HUES6 (cell line): ENCODE measurements at regions not wholly inside any gene's neighbourhood (a gene's known extent, or its start where the extent isn't known, plus 50 kb on each side); places are given as distances from the start of the nearest gene placed in this dataset.
"Not testable (repeated sequence)": the region's sequence is repeated elsewhere in the genome, so short reads cannot be mapped to it uniquely, and the experiment has no call there.

Experiments
- H3K27ac ChIP-seq: 2 replicates; pipeline ENCODE4 v1.7.0; 2013; ENCODE audit warnings: low read depth, mild to moderate bottlenecking, low read length, inconsistent platforms
- H3K27me3 ChIP-seq: 2 replicates; pipeline ENCODE4 v1.6.1; 2013; ENCODE audit warnings: low read length; ENCODE audit not compliant: control insufficient read depth, insufficient read depth
- H3K36me3 ChIP-seq: 2 replicates; pipeline ENCODE4 v1.6.1; 2013; ENCODE audit warnings: low read length; ENCODE audit not compliant: control insufficient read depth, insufficient read depth
- H3K4me1 ChIP-seq: 2 replicates; pipeline ENCODE4 v1.6.1; 2013; ENCODE audit warnings: low read length; ENCODE audit not compliant: control insufficient read depth, insufficient read depth
- H3K4me3 ChIP-seq: 2 replicates; pipeline ENCODE4 v1.5.1; 2013; ENCODE audit warnings: low read depth, low read length
- H3K9ac ChIP-seq: one replicate; pipeline ENCODE4 v1.6.1; 2013; ENCODE audit warnings: mild to moderate bottlenecking, low read length
- H3K9me3 ChIP-seq: 2 replicates; pipeline ENCODE4 v1.6.1; 2013; ENCODE audit warnings: low read depth, low read length; ENCODE audit not compliant: control insufficient read depth, insufficient read depth

DNA sequence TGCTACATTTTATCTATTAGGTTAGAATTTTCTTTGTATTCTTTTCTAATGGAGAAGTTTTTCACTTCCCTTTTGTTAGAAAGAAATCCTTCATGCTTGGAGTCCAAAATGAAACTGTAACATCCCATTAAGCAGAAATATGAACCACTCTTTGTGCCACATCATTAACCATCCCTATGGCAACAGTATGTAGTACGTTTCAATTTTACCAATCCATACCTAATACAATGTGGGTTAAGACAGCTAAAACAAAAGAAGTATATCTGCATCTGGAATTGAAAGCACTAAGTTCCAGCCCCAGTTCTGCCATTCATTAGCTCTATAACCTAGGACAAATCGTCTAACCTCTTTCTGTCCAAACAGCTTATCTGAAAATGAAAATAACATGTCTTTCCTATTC is 409.2 kb upstream of the SPHKAP start:
- H3K4me1 ChIP-seq: no peaks in the 10 kb centered on the region
- no peaks in the 10 kb centered on the region for H3K36me3 ChIP-seq
- no peak overlapping the region for H3K4me3 ChIP-seq
- no peaks in the 10 kb centered on the region for H3K9me3 ChIP-seq
- H3K27me3 ChIP-seq: no peaks in the 10 kb centered on the region
- H3K27ac ChIP-seq: no peak overlapping the region
- no peak overlapping the region for H3K9ac ChIP-seq

DNA sequence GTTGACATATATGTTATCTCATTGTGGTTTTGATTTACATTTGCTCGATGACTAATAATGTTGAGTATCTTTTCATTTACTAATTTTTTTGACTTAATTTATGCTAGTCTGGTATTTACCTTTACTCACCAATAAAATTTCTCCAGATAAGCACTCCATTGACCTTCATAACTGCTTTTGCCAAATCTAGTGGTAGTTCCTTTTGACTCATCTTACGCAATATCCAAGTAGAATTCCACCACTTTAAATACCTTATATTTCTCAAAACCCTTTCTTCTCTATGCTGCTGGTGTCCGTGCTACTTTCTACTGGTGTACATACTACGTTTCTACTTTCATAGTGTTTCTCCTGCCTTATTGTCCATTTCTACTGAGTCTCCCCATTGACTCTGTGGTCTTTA is 407.6 kb upstream of the SPHKAP start:
- no peak overlapping the region for H3K4me3 ChIP-seq

DNA sequence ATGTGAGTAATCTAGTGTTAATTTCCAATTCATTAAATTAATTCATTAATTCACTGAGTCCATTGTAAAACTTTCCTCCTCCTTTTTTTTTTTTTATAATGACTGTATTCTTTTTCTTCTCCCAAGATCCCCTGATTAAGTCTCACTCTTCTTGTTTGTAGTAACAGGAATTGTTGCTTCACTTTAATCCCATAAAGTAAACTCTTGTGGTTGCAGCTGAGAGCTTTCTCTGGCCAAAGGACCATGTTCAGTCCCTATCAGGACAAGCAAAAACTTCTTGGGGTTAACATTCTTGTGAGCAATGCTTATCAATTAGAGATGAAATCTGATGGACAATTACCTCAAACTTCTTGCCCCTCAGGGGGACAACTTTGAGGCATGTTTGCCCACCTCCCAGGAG is 400.2 kb upstream of the SPHKAP start:
- Histone ChIP-seq H3K27me3 (no peaks in the 10 kb centered on the region), H3K36me3 (no peaks in the 10 kb centered on the region), H3K9ac (no peak overlapping the region), H3K4me3 (no peak overlapping the region), H3K4me1 (no peaks in the 10 kb centered on the region), H3K9me3 (no peaks in the 10 kb centered on the region), H3K27ac (no peak overlapping the region)

More for the DNA sequence above, 407.6 kb upstream of the SPHKAP start:
- Histone ChIP-seq H3K27me3 (no peaks in the 10 kb centered on the region), H3K4me1 (no peaks in the 10 kb centered on the region), H3K9me3 (no peaks in the 10 kb centered on the region), H3K27ac (no peak overlapping the region), H3K36me3 (no peaks in the 10 kb centered on the region), H3K9ac (no peak overlapping the region)

GRCh38 chr2:228575897-228576296 is 394.4 kb upstream of the SPHKAP start:
- H3K27ac ChIP-seq: no peak overlapping the region
- no peak overlapping the region for H3K4me3 ChIP-seq
- H3K36me3 ChIP-seq: no peaks in the 10 kb centered on the region
- no peaks in the 10 kb centered on the region for H3K9me3 ChIP-seq
- no peaks in the 10 kb centered on the region for H3K4me1 ChIP-seq
- no peaks in the 10 kb centered on the region for H3K27me3 ChIP-seq
- no peak overlapping the region for H3K9ac ChIP-seq

DNA sequence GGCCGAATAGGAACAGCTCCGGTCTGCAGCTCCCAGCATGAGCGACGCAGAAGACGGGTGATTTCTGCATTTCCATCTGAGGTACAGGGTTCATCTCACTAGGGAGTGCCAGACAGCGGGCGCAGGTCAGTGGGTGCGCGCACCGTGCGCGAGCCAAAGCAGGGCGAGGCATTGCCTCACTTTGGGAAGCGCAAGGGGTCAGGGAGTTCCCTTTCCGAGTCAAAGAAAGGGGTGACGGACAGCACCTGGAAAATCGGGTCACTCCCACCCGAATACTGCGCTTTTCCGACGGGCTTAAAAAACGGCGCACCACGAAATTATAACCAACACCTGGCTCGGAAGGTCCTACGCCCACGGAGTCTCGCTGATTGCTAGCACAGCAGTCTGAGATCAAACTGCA is 386.8 kb upstream of the SPHKAP start:
- H3K36me3 ChIP-seq, H3K9me3 ChIP-seq, H3K27me3 ChIP-seq, H3K4me1 ChIP-seq, H3K27ac ChIP-seq, H3K4me3 ChIP-seq, H3K9ac ChIP-seq: not testable (repeated sequence)

GRCh38 chr2:228561816-228562215 is 380.3 kb upstream of the SPHKAP start:
- Histone ChIP-seq H3K36me3 (no peaks in the 10 kb centered on the region), H3K27ac (no peak overlapping the region), H3K9me3 (no peaks in the 10 kb centered on the region), H3K4me3 (no peak overlapping the region), H3K27me3 (no peaks in the 10 kb centered on the region), H3K9ac (no peak overlapping the region), H3K4me1 (no peaks in the 10 kb centered on the region)

- Histone ChIP-seq H3K27ac (no peak overlapping the region), H3K4me1 (no peaks in the 10 kb centered on the region), H3K27me3 (no peaks in the 10 kb centered on the region), H3K9me3 (no peaks in the 10 kb centered on the region), H3K36me3 (no peaks in the 10 kb centered on the region), H3K4me3 (no peak overlapping the region), H3K9ac (no peak overlapping the region)
Observed at GRCh38 chr2:228559774-228560415, 378.4 kb upstream of the SPHKAP start.

DNA sequence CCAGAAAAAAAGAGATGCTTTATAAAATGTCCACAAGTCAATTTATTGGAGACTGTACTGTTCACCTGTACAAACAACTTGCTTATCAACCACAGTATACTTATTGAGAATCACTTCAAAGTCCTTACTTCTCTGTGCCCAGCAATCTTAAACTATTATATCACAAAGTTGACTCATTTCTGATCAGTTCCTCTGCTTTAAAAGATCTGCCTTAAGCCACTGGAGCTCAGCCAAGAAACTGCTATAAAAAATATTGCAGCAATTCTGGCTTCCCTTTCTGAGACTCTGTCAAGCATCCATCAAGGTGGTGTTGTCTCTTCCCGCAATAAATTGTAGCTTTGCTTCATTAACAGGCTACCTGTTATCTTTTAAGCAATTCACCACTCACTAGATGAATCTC is 375.2 kb upstream of the SPHKAP start:
- no peaks in the 10 kb centered on the region for H3K36me3 ChIP-seq
- no peaks in the 10 kb centered on the region for H3K4me1 ChIP-seq
- H3K4me3 ChIP-seq: no peak overlapping the region
- no peaks in the 10 kb centered on the region for H3K9me3 ChIP-seq
- H3K9ac ChIP-seq: no peak overlapping the region
- no peak overlapping the region for H3K27ac ChIP-seq
- no peaks in the 10 kb centered on the region for H3K27me3 ChIP-seq

DNA sequence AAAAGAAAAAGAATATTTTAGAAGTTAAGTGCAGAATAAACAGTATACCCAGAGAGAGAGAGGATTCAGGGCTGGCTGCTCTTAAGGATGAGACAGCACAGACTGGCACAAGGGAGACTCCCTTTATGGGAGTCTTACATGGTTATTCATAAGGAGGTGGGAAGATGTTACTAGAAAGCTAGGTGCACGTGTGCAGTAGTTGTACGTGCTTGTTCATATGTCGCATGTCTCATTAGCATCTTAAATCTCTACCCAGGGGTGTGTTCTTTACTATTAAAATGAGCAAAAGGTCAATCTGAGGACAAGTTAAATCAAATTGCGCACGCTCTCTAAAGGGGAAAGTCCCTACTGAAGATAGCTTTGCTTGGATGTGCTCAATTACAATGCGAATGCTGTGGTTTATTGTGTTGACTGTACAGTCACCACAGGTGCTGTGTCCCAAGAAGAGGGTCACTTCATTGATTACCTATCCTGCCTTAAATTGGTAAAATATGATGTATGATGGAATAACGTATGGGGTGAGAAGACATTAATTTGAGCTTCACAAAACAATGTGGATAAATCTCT is 368.0 kb upstream of the SPHKAP start:
- Histone ChIP-seq H3K36me3 (no peaks in the 10 kb centered on the region), H3K9me3 (peaks cover 7% of the 10 kb centered on the region; the same call in 1 of the 2 replicates), H3K4me3 (no peak overlapping the region), H3K27me3 (no peaks in the 10 kb centered on the region), H3K27ac (no peak overlapping the region), H3K4me1 (no peaks in the 10 kb centered on the region), H3K9ac (no peak overlapping the region)

GRCh38 chr2:228548230-228548629 is 366.7 kb upstream of the SPHKAP start:
- H3K9me3 ChIP-seq: peaks cover 7% of the 10 kb centered on the region; the same call in 1 of the 2 replicates
- H3K9ac ChIP-seq: no peak overlapping the region
- H3K36me3 ChIP-seq: no peaks in the 10 kb centered on the region
- no peak overlapping the region for H3K4me3 ChIP-seq
- H3K27me3 ChIP-seq: no peaks in the 10 kb centered on the region
- no peaks in the 10 kb centered on the region for H3K4me1 ChIP-seq
- no peak overlapping the region for H3K27ac ChIP-seq

- H3K4me1 ChIP-seq: no peaks in the 10 kb centered on the region
- H3K9me3 ChIP-seq: peaks cover 15% of the 10 kb centered on the region; the same call in 1 of the 2 replicates
- H3K27ac ChIP-seq: no peak overlapping the region
- H3K27me3 ChIP-seq: no peaks in the 10 kb centered on the region
- H3K9ac ChIP-seq: no peak overlapping the region
- no peak overlapping the region for H3K4me3 ChIP-seq
- no peaks in the 10 kb centered on the region for H3K36me3 ChIP-seq
Observed at GRCh38 chr2:228545748-228546145, 364.3 kb upstream of the SPHKAP start.
